ENCODE measurements at regions not wholly inside any gene's neighbourhood (a gene's known extent, or its start where the extent isn't known, plus 50 kb on each side); places are given as distances from the start of the nearest gene placed in this dataset.
"Not testable (repeated sequence)": the region's sequence is repeated elsewhere in the genome, so short reads cannot be mapped to it uniquely, and the experiment has no call there.

- DNase-seq (ENCODE audit: low read depth), result no peak
Measured at GRCh38 chr10:30531751-30532530, 97.6 kb downstream of the LYZL2 start.

GRCh38 chr10:30529373-30529998 lies 95.5 kb downstream of the MAP3K8 start:
- DNase-seq (ENCODE audit: low read depth), result peak; percentile 60

- DNase-seq (ENCODE audit: low read depth), result no peak
Measured at GRCh38 chr10:30528429-30528786, 94.4 kb downstream of the MAP3K8 start.

GRCh38 chr10:30527623-30528428 lies 93.8 kb downstream of the MAP3K8 start:
- no peak for DNase-seq (ENCODE audit: low read depth)

GRCh38 chr10:30522661-30523078 lies 88.7 kb downstream of the MAP3K8 start:
- DNase-seq (ENCODE audit: low read depth), result not testable (repeated sequence)

GRCh38 chr10:30518907-30519306 lies 84.9 kb downstream of the MAP3K8 start:
- no peak for DNase-seq (ENCODE audit: low read depth)

All from activated T-helper 9 cell treated with anti-CD3 and anti-CD28 coated beads, Interleukin-2, amount 50 U/mL, for 16 hours (primary cell).